ENCODE measurements at regions not wholly inside any gene's neighbourhood (a gene's known extent, or its start where the extent isn't known, plus 50 kb on each side); places are given as distances from the start of the nearest gene placed in this dataset.

DNA sequence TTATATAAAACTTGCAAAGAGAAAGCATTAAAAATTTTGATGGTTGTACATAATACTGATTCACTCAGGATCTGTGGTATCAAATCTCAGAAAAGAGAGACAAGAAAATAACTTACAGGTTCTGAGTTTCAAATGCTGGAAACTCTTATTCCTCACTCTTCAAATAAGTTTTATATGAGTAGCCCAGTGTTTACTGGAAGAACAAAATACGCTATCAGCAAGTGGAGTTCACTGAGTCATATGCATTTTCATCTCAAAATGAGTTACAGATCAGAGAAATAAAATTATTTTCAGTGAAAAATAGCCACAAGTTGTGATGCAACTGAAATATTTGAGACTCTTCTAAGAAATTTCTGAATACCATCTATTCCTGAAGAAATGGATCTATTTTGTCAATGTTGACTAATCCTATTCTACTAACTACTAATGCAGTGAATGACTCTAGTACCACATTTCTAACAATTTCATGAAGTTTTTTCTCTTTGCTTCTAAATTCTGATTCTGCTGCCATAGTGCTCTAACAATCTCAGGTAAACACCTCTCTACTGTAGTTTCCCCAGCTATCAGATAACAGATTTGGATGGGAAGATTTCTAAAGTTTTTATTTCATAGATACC is 391.7 kb downstream of the ZEB2 start:
- TF ChIP-seq, protein P1, sequence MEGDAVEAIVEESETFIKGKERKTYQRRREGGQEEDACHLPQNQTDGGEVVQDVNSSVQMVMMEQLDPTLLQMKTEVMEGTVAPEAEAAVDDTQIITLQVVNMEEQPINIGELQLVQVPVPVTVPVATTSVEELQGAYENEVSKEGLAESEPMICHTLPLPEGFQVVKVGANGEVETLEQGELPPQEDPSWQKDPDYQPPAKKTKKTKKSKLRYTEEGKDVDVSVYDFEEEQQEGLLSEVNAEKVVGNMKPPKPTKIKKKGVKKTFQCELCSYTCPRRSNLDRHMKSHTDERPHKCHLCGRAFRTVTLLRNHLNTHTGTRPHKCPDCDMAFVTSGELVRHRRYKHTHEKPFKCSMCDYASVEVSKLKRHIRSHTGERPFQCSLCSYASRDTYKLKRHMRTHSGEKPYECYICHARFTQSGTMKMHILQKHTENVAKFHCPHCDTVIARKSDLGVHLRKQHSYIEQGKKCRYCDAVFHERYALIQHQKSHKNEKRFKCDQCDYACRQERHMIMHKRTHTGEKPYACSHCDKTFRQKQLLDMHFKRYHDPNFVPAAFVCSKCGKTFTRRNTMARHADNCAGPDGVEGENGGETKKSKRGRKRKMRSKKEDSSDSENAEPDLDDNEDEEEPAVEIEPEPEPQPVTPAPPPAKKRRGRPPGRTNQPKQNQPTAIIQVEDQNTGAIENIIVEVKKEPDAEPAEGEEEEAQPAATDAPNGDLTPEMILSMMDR (IDR thresholded peaks at IDR 0.05): no peak
- no peak for TF ChIP-seq POLR2A (IDR thresholded peaks at IDR 0.05)

All from Peyer's patch (tissue), 4 donors.